Progenitor cell of endocrine pancreas (in vitro differentiated cells): ENCODE measurements at regions not wholly inside any gene's neighbourhood (a gene's known extent, or its start where the extent isn't known, plus 50 kb on each side); places are given as distances from the start of the nearest gene placed in this dataset.

Source experiments
- DNase-seq: peaks from one replicate; pipeline ENCODE4 v3.0.0; 2021; ENCODE audit warnings: low spot score; ENCODE audit not compliant: unreplicated experiment
- H3K27ac Mint-ChIP-seq: 2 replicates; pipeline ENCODE4 v1.8.0; 2021; ENCODE audit warnings: mild to moderate bottlenecking, moderate library complexity, mixed read lengths
- H3K27me3 Mint-ChIP-seq: 2 replicates; pipeline ENCODE4 v1.8.0; 2021; ENCODE audit warnings: mixed read lengths
- H3K36me3 Mint-ChIP-seq: 2 replicates; pipeline ENCODE4 v1.8.0; 2022; ENCODE audit warnings: mixed read lengths; ENCODE audit not compliant: insufficient read depth
- H3K4me1 Mint-ChIP-seq: 2 replicates; pipeline ENCODE4 v1.8.0; 2021; ENCODE audit warnings: low read depth, mixed read lengths
- H3K4me3 Mint-ChIP-seq: 2 replicates; pipeline ENCODE4 v1.8.0; 2021; ENCODE audit warnings: low read depth, mild to moderate bottlenecking, moderate library complexity, mixed read lengths
- H3K9me3 Mint-ChIP-seq: 2 replicates; pipeline ENCODE4 v1.8.0; 2021; ENCODE audit warnings: low read depth, mixed read lengths
- TF ChIP-seq, protein P1 (sequence below): fragments of 200-600 bp; sonication (generic); IDR thresholded peaks from one replicate; pipeline ENCODE4 v1.5.0; 2021; ENCODE audit warnings: antibody characterized with exemption, mild to moderate bottlenecking; ENCODE audit not compliant: unreplicated experiment

DNA sequence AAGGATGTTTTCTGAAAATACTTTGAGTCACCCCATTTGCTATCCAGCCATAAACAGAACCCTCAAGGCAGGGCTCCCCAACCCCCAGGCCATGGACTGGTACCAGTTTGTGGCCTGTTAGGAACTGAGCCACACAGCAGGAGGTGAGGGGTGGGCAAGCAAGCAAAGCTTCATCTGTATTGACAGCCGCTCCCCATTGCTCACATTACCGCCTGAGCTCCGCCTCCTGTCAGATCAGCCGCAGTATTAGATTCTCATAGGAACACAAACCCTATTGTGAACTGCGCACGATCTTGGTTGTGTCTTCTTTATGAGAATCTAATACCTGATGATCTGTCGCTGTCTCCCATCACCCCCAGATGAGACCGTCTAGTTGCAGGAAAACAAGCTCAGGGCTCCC lies 543.8 kb downstream of the CBLN4 start:
- Mint-ChIP-seq H3K4me1 (no peaks in the 10 kb centered on the region), H3K27ac (no peak overlapping the region), H3K36me3 (no peaks in the 10 kb centered on the region), H3K27me3 (no peaks in the 10 kb centered on the region), H3K9me3 (no peaks in the 10 kb centered on the region), H3K4me3 (no peak overlapping the region)
- TF ChIP-seq, protein P1, sequence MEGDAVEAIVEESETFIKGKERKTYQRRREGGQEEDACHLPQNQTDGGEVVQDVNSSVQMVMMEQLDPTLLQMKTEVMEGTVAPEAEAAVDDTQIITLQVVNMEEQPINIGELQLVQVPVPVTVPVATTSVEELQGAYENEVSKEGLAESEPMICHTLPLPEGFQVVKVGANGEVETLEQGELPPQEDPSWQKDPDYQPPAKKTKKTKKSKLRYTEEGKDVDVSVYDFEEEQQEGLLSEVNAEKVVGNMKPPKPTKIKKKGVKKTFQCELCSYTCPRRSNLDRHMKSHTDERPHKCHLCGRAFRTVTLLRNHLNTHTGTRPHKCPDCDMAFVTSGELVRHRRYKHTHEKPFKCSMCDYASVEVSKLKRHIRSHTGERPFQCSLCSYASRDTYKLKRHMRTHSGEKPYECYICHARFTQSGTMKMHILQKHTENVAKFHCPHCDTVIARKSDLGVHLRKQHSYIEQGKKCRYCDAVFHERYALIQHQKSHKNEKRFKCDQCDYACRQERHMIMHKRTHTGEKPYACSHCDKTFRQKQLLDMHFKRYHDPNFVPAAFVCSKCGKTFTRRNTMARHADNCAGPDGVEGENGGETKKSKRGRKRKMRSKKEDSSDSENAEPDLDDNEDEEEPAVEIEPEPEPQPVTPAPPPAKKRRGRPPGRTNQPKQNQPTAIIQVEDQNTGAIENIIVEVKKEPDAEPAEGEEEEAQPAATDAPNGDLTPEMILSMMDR: no peak
- no peak for DNase-seq

DNA sequence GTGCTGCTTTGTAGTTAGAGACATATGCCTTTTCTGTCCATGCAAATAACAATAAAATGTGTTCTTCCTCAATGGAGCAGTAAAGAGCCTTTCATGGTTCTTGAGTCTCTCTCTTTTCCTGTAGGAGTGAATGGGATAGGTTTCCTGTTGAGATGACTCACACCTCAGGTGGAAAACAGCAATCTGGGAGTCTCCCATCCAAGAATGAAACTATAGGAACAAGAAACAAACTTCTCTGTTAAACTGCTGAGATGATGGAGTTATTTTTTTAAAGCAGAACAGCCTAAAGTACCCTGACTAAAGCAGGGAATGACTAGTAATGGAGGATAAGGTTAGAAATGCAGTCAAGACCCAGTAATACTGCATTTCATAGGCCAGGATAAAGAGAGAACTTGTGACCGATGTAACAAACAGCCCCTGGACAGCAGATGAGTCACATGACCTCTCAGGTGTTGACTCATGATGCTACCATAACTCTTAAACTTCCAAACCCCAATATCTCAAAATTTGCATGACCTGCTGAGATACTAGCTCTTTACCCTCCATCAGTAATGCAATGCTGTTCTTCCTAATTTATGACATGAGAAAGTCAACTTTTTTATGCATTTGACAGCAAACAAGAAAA lies 548.9 kb downstream of the CBLN4 start:
- no peaks in the 10 kb centered on the region for H3K27me3 Mint-ChIP-seq
- TF ChIP-seq, protein P1: no peak
- no peak for DNase-seq

DNA sequence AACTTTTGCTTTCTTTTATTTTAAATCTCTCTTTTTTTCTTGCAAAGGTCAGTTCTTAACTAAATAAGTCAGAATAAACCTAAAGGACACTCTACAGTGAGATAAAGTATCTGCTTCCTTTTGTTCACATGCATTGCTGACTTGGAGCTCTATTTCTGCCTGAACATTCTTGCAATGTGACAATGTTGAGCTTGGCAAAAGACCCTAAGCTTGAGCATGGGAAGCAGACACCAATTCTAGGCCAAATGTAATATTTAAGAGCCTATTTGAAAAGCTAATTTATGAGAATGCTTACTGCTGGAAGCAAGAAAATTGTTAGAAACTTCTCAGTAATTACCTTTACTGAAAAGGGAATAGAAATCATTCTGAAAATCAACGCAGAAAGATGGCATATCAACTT lies 556.2 kb downstream of the CBLN4 start:
- Mint-ChIP-seq H3K4me3 (no peak overlapping the region), H3K27me3 (no peaks in the 10 kb centered on the region), H3K27ac (no peak overlapping the region), H3K36me3 (no peaks in the 10 kb centered on the region), H3K4me1 (no peaks in the 10 kb centered on the region), H3K9me3 (no peaks in the 10 kb centered on the region)
- DNase-seq: no peak
- TF ChIP-seq, protein P1: no peak

More for the DNA sequence above, 548.9 kb downstream of the CBLN4 start:
- Mint-ChIP-seq H3K4me1 (no peaks in the 10 kb centered on the region), H3K27ac (no peak overlapping the region), H3K36me3 (no peaks in the 10 kb centered on the region), H3K4me3 (no peak overlapping the region), H3K9me3 (no peaks in the 10 kb centered on the region)

DNA sequence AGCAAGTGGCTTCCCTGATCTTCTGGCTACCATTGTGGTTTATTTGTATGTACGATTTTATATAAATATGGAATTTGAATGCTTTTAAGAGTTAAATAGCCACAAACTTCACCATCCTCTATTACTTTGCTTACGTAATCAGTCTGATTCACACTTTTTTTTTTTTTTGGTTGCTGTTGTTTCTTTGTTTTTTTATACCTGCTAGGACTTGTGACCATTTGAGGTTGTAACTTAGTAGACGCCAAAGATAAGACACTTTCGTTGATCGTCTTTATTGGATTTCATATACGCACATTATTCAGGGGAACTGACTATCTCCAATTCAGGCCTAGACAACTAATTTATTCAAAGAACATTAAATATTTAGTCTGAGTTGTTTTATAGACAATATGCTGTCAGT lies 559.0 kb downstream of the CBLN4 start:
- H3K4me1 Mint-ChIP-seq: no peaks in the 10 kb centered on the region
- TF ChIP-seq, protein P1: no peak
- H3K4me3 Mint-ChIP-seq: no peak overlapping the region
- DNase-seq: no peak
- H3K27me3 Mint-ChIP-seq: no peaks in the 10 kb centered on the region
- no peak overlapping the region for H3K27ac Mint-ChIP-seq
- no peaks in the 10 kb centered on the region for H3K9me3 Mint-ChIP-seq
- no peaks in the 10 kb centered on the region for H3K36me3 Mint-ChIP-seq

DNA sequence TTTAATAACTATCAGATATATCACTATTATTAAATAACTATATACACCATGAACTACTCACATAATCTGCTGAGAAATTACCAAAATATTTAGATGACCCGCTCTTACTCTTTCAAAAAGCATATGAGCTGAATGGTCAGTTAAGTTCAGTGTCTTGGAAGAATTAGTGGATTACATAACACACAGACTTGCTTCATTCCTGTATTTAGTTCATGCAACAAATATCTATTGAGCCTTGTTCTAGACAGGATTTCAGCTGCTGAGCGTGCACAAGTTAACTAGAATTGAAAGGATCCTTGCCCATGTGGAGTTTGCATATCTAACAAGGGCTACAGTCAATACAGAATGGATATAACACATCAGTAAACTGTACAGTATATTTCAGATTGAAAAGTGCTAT lies 566.2 kb downstream of the CBLN4 start:
- H3K27ac Mint-ChIP-seq: no peak overlapping the region
- no peaks in the 10 kb centered on the region for H3K4me1 Mint-ChIP-seq
- TF ChIP-seq, protein P1: no peak
- no peaks in the 10 kb centered on the region for H3K27me3 Mint-ChIP-seq
- DNase-seq: no peak
- no peaks in the 10 kb centered on the region for H3K36me3 Mint-ChIP-seq
- H3K4me3 Mint-ChIP-seq: no peak overlapping the region
- H3K9me3 Mint-ChIP-seq: no peaks in the 10 kb centered on the region
